Liver (tissue), 8 donors: ENCODE measurements at regions not wholly inside any gene's neighbourhood (a gene's known extent, or its start where the extent isn't known, plus 50 kb on each side); places are given as distances from the start of the nearest gene placed in this dataset.

Source experiments
- DNase-seq: peaks from one replicate; pipeline ENCODE4 v3.0.0-alpha.2; 2017; ENCODE audit warnings: low spot score
- H3K27ac ChIP-seq, 2 donors: one replicate each; pipeline ENCODE4 v1.7.0; 2013; ENCODE audit warnings: inconsistent platforms in 2 of 2, low read length in 2 of 2, control low read depth in 1 of 2, low read depth in 1 of 2, mild to moderate bottlenecking in 1 of 2
- H3K27me3 ChIP-seq, 4 donors: one replicate each; pipeline versions ENCODE4 v1.6.1 to v1.7.0; 2013; ENCODE audit warnings: low read length in 3 of 4, inconsistent platforms in 1 of 4, mild to moderate bottlenecking in 1 of 4, moderate library complexity in 1 of 4; ENCODE audit not compliant: control insufficient read depth in 4 of 4, insufficient read depth in 4 of 4
- H3K36me3 ChIP-seq, 4 donors: one replicate each; pipeline versions ENCODE4 v1.6.1 to v1.7.0; 2013; ENCODE audit warnings: low read length in 3 of 4, mild to moderate bottlenecking in 3 of 4, low read depth in 1 of 4, moderate library complexity in 1 of 4; ENCODE audit not compliant: control insufficient read depth in 4 of 4, insufficient read depth in 3 of 4
- H3K4me1 ChIP-seq, 4 donors: one replicate each; pipeline versions ENCODE4 v1.6.1 to v1.7.0; 2013; ENCODE audit warnings: low read length in 3 of 4, mild to moderate bottlenecking in 3 of 4, moderate library complexity in 1 of 4; ENCODE audit not compliant: control insufficient read depth in 4 of 4, insufficient read depth in 4 of 4
- H3K4me3 ChIP-seq, 3 donors: one replicate each; pipeline versions ENCODE4 v1.6.1 to v1.7.0; 2013; ENCODE audit warnings: low read length in 3 of 3, control low read depth in 1 of 3, low read depth in 1 of 3, mild to moderate bottlenecking in 1 of 3
- H3K9ac ChIP-seq, 2 donors: one replicate each; pipeline ENCODE4 v1.7.0; 2013; ENCODE audit warnings: low read length in 2 of 2, mild to moderate bottlenecking in 2 of 2, moderate library complexity in 2 of 2, control low read depth in 1 of 2, low read depth in 1 of 2
- H3K9me3 ChIP-seq, 4 donors: one replicate each; pipeline versions ENCODE4 v1.6.1 to v1.7.0; 2013; ENCODE audit warnings: low read length in 3 of 4; ENCODE audit not compliant: control insufficient read depth in 4 of 4
- ATF3 ChIP-seq: IDR thresholded peaks from 2 replicates; pipeline ENCODE4 v1.6.1; 2016; ENCODE audit warnings: antibody characterized with exemption
- CTCF ChIP-seq: fragments of 150-350 bp; IDR thresholded peaks from 2 replicates; pipeline ENCODE4 v1.5.1; 2017; ENCODE audit warnings: improper control_type of control experiment, low read depth, low read length; ENCODE audit not compliant: missing input control
- EGR1 ChIP-seq, 2 donors: IDR thresholded peaks; 2 replicates each; pipeline ENCODE4 v1.6.1; 2016 to 2018; ENCODE audit warnings: antibody characterized with exemption in 2 of 2, low read depth in 2 of 2
- GABPA ChIP-seq, 2 donors: IDR thresholded peaks in 1 of 2; conservative IDR thresholded peaks in 1 of 2; 2 replicates each; pipeline ENCODE4 v1.6.1; 2016; ENCODE audit warnings: antibody characterized with exemption in 2 of 2, mild to moderate bottlenecking in 1 of 2, moderate library complexity in 1 of 2
- HNF4A ChIP-seq, 2 donors: conservative IDR thresholded peaks; 2 replicates each; pipeline ENCODE4 v1.6.1; 2016; ENCODE audit warnings: antibody characterized with exemption in 2 of 2, mild to moderate bottlenecking in 2 of 2
- HNF4G ChIP-seq: IDR thresholded peaks from 2 replicates; pipeline ENCODE4 v1.6.1; 2016; ENCODE audit warnings: antibody characterized with exemption
- JUND ChIP-seq, 2 donors: IDR thresholded peaks; 2 replicates each; pipeline ENCODE4 v1.6.1; 2016; ENCODE audit warnings: antibody characterized with exemption in 2 of 2
- MAX ChIP-seq: IDR thresholded peaks from 2 replicates; pipeline ENCODE4 v1.6.1; 2016; ENCODE audit warnings: antibody characterized with exemption
- NR2F2 ChIP-seq: IDR thresholded peaks from 2 replicates; pipeline ENCODE4 v1.6.1; 2016; ENCODE audit warnings: antibody characterized with exemption
- RAD21 ChIP-seq, 2 donors: IDR thresholded peaks; 2 replicates each; pipeline ENCODE4 v1.6.1; 2016; ENCODE audit warnings: antibody characterized with exemption in 2 of 2, mild to moderate bottlenecking in 2 of 2
- REST ChIP-seq: IDR thresholded peaks from 2 replicates; pipeline ENCODE4 v1.6.1; 2016; ENCODE audit warnings: antibody characterized with exemption, mild to moderate bottlenecking
- RXRA ChIP-seq, 2 donors: IDR thresholded peaks; 2 replicates each; pipeline ENCODE4 v1.6.1; 2017 to 2018; ENCODE audit warnings: antibody characterized with exemption in 2 of 2, mild to moderate bottlenecking in 1 of 2
- SP1 ChIP-seq: IDR thresholded peaks from 2 replicates; pipeline ENCODE4 v1.6.1; 2018; ENCODE audit warnings: antibody characterized with exemption, mild to moderate bottlenecking
- TAF1 ChIP-seq: conservative IDR thresholded peaks from 2 replicates; pipeline ENCODE4 v1.6.1; 2016; ENCODE audit warnings: antibody characterized with exemption, mild to moderate bottlenecking
- YY1 ChIP-seq: IDR thresholded peaks from 2 replicates; pipeline ENCODE4 v1.6.1; 2016; ENCODE audit warnings: antibody characterized with exemption, mild to moderate bottlenecking
- ZBTB33 ChIP-seq: IDR thresholded peaks from 2 replicates; pipeline ENCODE4 v1.6.1; 2016; ENCODE audit warnings: antibody characterized with exemption
- WGBS: extraction: QIAGEN DNeasy Blood & Tissue Kit; methylation state at CpG from one replicate; pipeline ENCODE4 v1.1.7; 2013; 5-methylcytosine and 5-hydroxymethylcytosine counted together
- donor health status: healthy.
- donor health status: healthy.
- donor health status: healthy.
- donor health status: healthy.
- donor health status: healthy.

GRCh38 chr7:142553216-142553615 lies 196.1 kb upstream of the PRSS1 start (continued):
- TF ChIP-seq REST, result no peak
- no peak for TF ChIP-seq YY1
- TF ChIP-seq EGR1 (IDR thresholded peaks at IDR 0.05; ENCODE audit: low read depth in 2 of 2), result no peak
- no peak for TF ChIP-seq JUND (IDR thresholded peaks at IDR 0.05)
- no peak for TF ChIP-seq GABPA (IDR thresholded peaks at IDR 0.05 in 1 of 2, conservative IDR thresholded peaks at IDR 0.05 in 1 of 2)

GRCh38 chr7:142548978-142549377 lies 200.3 kb upstream of the PRSS1 start:
- no peak overlapping the region for H3K4me3 ChIP-seq
- TF ChIP-seq YY1 (no peak), ZBTB33 (no peak), RAD21 (IDR thresholded peaks at IDR 0.05) (no peak), ATF3 (no peak), HNF4G (no peak), JUND (IDR thresholded peaks at IDR 0.05) (no peak), RXRA (IDR thresholded peaks at IDR 0.05) (no peak)
- no peaks in the 10 kb centered on the region for H3K4me1 ChIP-seq
- no peaks in the 10 kb centered on the region for H3K36me3 ChIP-seq
- H3K27me3 ChIP-seq, result peaks cover 0 to 5% (median 0%) of the 10 kb centered on the region in 4 donors
- no peak overlapping the region for H3K9ac ChIP-seq
- WGBS, result 61% methylated on average over 1 of the region's 1 CpG
- no peak overlapping the region for H3K27ac ChIP-seq
- no peak for DNase-seq
- H3K9me3 ChIP-seq, result no peaks in the 10 kb centered on the region

GRCh38 chr7:142546452-142546851 lies 202.8 kb upstream of the PRSS1 start:
- 83% methylated on average over 4 of the region's 4 CpGs for WGBS
- TF ChIP-seq EGR1 (IDR thresholded peaks at IDR 0.05; ENCODE audit: low read depth in 2 of 2) (no peak), TAF1 (no peak), RXRA (IDR thresholded peaks at IDR 0.05) (no peak), ZBTB33 (no peak), MAX (no peak), REST (no peak), ATF3 (no peak), HNF4A (conservative IDR thresholded peaks at IDR 0.05) (no peak), HNF4G (no peak), CTCF (no peak), NR2F2 (no peak), SP1 (no peak), JUND (IDR thresholded peaks at IDR 0.05) (no peak)

More at GRCh38 chr7:142546452-142546851, 202.8 kb upstream of the PRSS1 start:
- H3K27me3 ChIP-seq, result peaks cover 0 to 6% (median 0%) of the 10 kb centered on the region in 4 donors
- H3K27ac ChIP-seq, result no peak overlapping the region
- H3K4me3 ChIP-seq, result no peak overlapping the region
- H3K9ac ChIP-seq, result no peak overlapping the region
- H3K36me3 ChIP-seq, result no peaks in the 10 kb centered on the region
- no peak for DNase-seq
- no peaks in the 10 kb centered on the region for H3K4me1 ChIP-seq
- H3K9me3 ChIP-seq, result no peaks in the 10 kb centered on the region
